HepG2 (cell line): ENCODE measurements at regions not wholly inside any gene's neighbourhood (a gene's known extent, or its start where the extent isn't known, plus 50 kb on each side); places are given as distances from the start of the nearest gene placed in this dataset.
"Not testable (repeated sequence)": the region's sequence is repeated elsewhere in the genome, so short reads cannot be mapped to it uniquely, and the experiment has no call there.

ENCODE experiments used
- ATAC-seq: fragments of 200-7000 bp; cut with Tn5 transposase; 3 replicates; pipeline ENCODE4 v1.9.1; 2020; ENCODE audit warnings: mild to moderate bottlenecking, moderate library complexity
- BruUV-seq: library from RNA; stranded (reverse); fragments of 400-500 nt; replicated peaks from 2 replicates; lab custom pipeline; 2021; lab: Mats Ljungman, UMichigan
- CTCF ChIA-PET: fragments of 300-600 bp; formaldehyde crosslinking; extraction: SDS; loops from one replicate; lab custom pipeline; 2021; ENCODE audit warnings: low total read pairs, inconsistent platforms, low intra/inter-chr PET ratio; lab: Yijun Ruan, JAX
- POLR2A ChIA-PET: fragments of 350-600 bp; sonication (Branson Sonifier 250); formaldehyde crosslinking; loops from one replicate; lab custom pipeline; 2020; ENCODE audit warnings: antibody characterized with exemption, inconsistent platforms; lab: Yijun Ruan, JAX
- DNase-seq: peaks from one replicate; pipeline ENCODE4 v3.0.0-alpha.2; 2015; ENCODE audit warnings: low spot score
- FAIRE-seq: peaks from 3 replicates; lab custom pipeline; 2011; peaks lifted over from hg19 to GRCh38; lab: Jason Lieb, UNC
- H2AFZ ChIP-seq: one replicate; pipeline ENCODE4 v1.6.1; 2011; ENCODE audit warnings: low read length, inconsistent platforms
- H3K27ac ChIP-seq: fragments of 300-600 bp; 3 replicates; pipeline ENCODE4 v1.8.0; 2011; ENCODE audit warnings: mixed run types, mild to moderate bottlenecking, mixed read lengths, low read length, inconsistent platforms; ENCODE audit not compliant: insufficient read depth; ENCODE audit errors: extremely low read length
- H3K27me3 ChIP-seq, 2 experiments: fragments of 200-600 bp in 1 of 2; 2 replicates in 1 of 2; 3 replicates in 1 of 2; pipeline versions ENCODE4 v1.6.0 to v1.8.0; 2011; ENCODE audit warnings: low read length in 2 of 2, mild to moderate bottlenecking in 2 of 2, moderate library complexity in 2 of 2, inconsistent platforms in 1 of 2; ENCODE audit not compliant: insufficient read depth in 2 of 2, control insufficient read depth in 1 of 2
- H3K36me3 ChIP-seq, 2 experiments: fragments of 200-600 bp in 1 of 2; replicated peaks in 1 of 2; 2 replicates in 1 of 2; 3 replicates in 1 of 2; pipeline versions ENCODE4 v1.5.1 to v1.8.0; 2011; ENCODE audit warnings: low read length in 2 of 2, inconsistent platforms in 1 of 2; ENCODE audit not compliant: insufficient read depth in 2 of 2, control insufficient read depth in 1 of 2
- H3K4me1 ChIP-seq: 2 replicates; pipeline ENCODE4 v1.5.1; 2012; ENCODE audit warnings: low read length, inconsistent platforms; ENCODE audit not compliant: insufficient read depth
- H3K4me2 ChIP-seq: 2 replicates; pipeline ENCODE4 v1.6.0; 2011; ENCODE audit warnings: low read depth, low read length, inconsistent platforms
- H3K4me3 ChIP-seq, 3 experiments: fragments of 200-600 bp in 1 of 3; sonication (generic), shearing (Covaris generic) in 1 of 3; replicated peaks in 1 of 3; 2 replicates each; pipeline ENCODE4 v1.5.1; 2011 to 2016; ENCODE audit warnings: low read length in 3 of 3, inconsistent platforms in 2 of 3, low read depth in 2 of 3, mild to moderate bottlenecking in 2 of 3, control low read depth in 1 of 3, mixed read lengths in 1 of 3; ENCODE audit not compliant: insufficient read depth in 1 of 3
- H3K79me2 ChIP-seq: one replicate; pipeline ENCODE4 v1.6.1; 2011; ENCODE audit warnings: low read length, inconsistent platforms; ENCODE audit not compliant: insufficient read depth
- H3K9ac ChIP-seq: 2 replicates; pipeline ENCODE4 v1.6.0; 2011; ENCODE audit warnings: mild to moderate bottlenecking, low read depth, low read length, inconsistent platforms; ENCODE audit not compliant: insufficient read depth
- H3K9me3 ChIP-seq: 2 replicates; pipeline ENCODE4 v1.5.1; 2012; ENCODE audit warnings: mild to moderate bottlenecking, low read length
- H4K20me1 ChIP-seq: 2 replicates; pipeline ENCODE4 v1.6.0; 2011; ENCODE audit warnings: inconsistent platforms, mild to moderate bottlenecking, low read length, moderate library complexity; ENCODE audit not compliant: insufficient read depth
- WGBS: methylation state at CpG from one replicate; pipeline ENCODE4 v1.1.6; 2017; ENCODE audit warnings: low lambda C conversion rate; 5-methylcytosine and 5-hydroxymethylcytosine counted together
- in situ Hi-C: cut with HindIII; loops from 2 replicates; pipeline ENCODE4 v1.10.0; 2017; ENCODE audit warnings: low pct_unique_long_range_greater_than_20kb; ENCODE audit not compliant: extremely low pct_ligation_motif_present
- intact Hi-C: fragments of 100-400 bp; cut with micrococcal nuclease; formaldehyde crosslinking; loops from one replicate; pipeline ENCODE4 v1.10.0; 2022; ENCODE audit not compliant: unreplicated experiment
- small RNA-seq, 3 experiments: library from RNA; depleted of rRNA; stranded (forward); fragments of <200 nt; gene quantifications; one replicate each; pipeline ENCODE3, GENCODE V24; 2012; ENCODE audit warnings: low read depth in 2 of 3, low replicate concordance in 1 of 3; ENCODE audit not compliant: insufficient read length in 3 of 3, insufficient read depth in 2 of 3

GRCh38 chrY:16255778-16256177, 1624.2 kb downstream of the CDY2B start:
- H3K4me2 ChIP-seq, H3K27ac ChIP-seq, FAIRE-seq, H3K79me2 ChIP-seq, POLR2A ChIA-PET, H2AFZ ChIP-seq, H3K9ac ChIP-seq, H3K9me3 ChIP-seq, DNase-seq, H3K27me3 ChIP-seq, H3K4me3 ChIP-seq, in situ Hi-C loops, BruUV-seq, ATAC-seq, H3K4me1 ChIP-seq, H4K20me1 ChIP-seq, intact Hi-C loops, H3K36me3 ChIP-seq, CTCF ChIA-PET: not testable (repeated sequence)
- no CpG with 5 or more reads among the region's 4 CpGs for WGBS

Small RNAs in the stretch of these regions (small RNA-seq; reads per million reads assigned to genes)
- 0 reads per million in 3 experiments for gene RF00401
- gene RNU6-109P = 0 reads per million in 3 experiments
